ENCODE measurements at regions not wholly inside any gene's neighbourhood (a gene's known extent, or its start where the extent isn't known, plus 50 kb on each side); places are given as distances from the start of the nearest gene placed in this dataset.

DNA sequence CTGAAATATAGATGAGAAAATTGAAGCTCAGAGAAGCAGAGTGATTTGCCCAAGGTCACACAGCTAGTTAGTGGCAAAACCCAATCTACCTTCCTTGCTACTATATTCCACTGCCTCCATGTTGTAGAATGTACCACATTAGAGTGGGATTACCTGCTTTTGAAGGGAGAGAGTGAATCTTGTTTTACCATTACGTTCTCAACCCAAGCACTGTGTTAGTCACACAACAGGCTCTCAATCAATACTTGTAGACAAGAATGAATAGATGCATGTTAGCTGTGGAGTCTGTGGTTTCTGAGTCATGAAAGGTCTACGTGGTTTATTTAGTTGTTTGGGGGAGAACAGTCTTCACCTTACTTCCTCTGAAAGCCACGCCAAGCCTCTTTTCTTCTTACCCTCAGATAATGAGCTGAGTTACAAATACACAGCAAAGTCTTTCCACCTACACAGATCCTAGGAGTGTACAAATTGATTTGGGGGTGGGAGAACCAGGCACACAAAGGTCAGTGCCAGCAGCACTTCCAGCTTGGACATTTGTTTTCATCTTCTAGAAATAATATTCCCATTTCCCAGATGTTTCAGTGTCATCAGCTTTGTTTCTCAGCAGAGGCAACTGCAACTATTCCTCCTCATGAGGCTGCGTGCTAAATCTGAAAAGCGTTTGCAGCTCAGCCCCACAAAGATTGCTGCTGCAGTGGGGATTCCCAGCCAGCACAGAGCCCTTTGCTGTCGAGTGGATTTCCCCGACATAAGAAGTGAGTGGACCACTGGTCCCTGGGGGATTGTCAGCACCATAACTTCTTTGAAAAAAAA is 71.5 kb upstream of the ADO start:
- DNase-seq (ENCODE audit: low read depth, low spot score) = peak; percentile 56
- in situ Hi-C loops (cut with HindIII; ENCODE audit: low pct_unique_long_range_greater_than_20kb, low sequenced_read_pairs) = no loop called here

DNA sequence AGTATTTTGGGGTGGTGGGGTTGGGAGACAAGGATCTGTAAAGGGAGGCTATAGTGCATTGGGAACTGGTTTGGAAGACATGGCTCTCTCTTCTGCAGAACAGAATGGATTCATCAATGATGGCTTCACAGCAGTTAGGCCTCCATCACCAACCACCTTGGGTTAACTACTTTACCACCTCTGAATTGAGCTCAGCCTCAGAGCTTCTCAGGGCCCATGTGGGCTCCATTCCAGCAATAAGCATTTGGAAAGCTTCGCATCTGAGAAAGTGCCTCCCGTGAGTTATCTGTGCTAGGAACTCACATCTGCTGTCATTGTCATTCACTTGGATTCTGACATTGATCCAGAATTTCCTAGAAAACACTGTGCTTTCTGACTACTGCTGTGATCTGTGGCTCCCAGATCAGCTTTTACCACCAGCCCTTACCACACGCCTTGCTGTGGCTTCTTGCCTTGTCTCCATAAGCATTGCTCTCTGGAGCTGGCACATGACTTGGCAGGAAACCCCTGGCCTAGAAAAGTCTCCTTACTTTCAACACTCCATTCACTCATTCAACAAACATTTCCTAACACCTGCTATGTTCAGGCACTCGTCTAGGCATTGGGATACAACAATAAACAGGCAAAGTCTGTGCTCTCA is 70.7 kb upstream of the ADO start:
- in situ Hi-C loops (cut with HindIII; ENCODE audit: low pct_unique_long_range_greater_than_20kb, low sequenced_read_pairs) = no loop called here
- DNase-seq (ENCODE audit: low read depth, low spot score) = no peak

DNA sequence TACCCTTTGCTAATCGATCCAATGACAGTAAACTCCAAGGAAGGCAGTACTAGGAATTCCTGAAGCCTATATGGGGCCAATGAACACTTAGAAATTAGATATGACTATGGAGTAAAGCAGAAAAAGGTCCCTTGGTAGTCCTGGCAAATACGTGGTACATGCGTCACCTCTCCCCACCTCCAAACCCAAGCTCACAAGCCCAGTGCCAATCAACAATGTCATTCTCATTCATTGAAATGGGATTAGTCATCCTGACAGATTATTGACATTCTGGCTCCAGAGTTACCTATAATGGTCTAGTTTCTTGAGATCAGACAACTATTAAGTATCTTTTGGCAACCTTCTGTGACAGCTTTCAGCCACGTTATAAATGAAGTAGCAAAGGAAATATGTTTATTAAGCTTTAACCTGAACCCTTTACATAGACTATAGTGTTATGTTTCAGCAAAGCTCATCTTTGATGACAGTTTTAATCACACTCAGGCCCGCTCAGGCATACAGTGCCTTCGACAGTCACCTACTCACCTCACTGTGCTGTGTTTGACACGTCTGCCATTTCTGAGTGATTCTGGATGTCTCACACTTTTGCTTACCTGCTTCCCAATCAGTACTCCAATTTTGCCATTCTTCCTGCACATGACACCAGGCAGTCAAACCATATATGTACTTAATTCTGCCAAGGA is 69.6 kb upstream of the ADO start:
- no peak for DNase-seq (ENCODE audit: low read depth, low spot score)
- in situ Hi-C loops (cut with HindIII; ENCODE audit: low pct_unique_long_range_greater_than_20kb, low sequenced_read_pairs) = no loop called here

DNA sequence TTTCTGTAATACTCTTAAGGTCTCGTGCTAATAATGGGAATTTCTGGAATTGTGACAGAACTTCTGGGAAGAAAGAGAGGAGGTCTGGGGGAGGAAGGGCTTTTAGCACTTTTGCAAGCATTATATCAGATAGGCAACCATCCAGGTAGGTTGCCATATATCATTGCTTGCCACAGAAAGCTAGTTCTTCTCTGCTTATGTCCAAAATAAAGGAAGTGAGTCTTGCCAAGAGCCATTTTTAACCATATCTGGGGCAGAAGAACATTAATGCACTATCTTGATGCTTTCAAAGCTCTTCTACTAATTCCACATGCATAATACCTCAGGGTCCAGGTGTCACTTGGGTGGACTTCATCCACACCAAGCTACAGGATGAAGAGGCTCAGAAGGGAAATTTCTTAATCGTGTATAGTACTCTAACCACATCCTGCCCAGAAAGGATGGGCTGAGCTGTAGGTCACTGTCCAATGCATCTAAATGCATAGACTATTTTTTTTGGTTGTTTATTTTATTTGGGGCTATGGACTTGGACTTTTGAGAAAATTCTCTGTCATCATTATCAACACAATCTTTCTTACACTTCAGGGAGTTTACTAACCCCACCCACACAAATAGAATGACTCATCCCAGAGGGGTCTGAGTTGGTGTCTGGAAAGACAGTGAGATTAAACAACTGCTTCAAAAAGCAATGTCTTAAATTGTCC is 68.9 kb upstream of the ADO start:
- no peak for DNase-seq (ENCODE audit: low read depth, low spot score)
- in situ Hi-C loops (cut with HindIII; ENCODE audit: low pct_unique_long_range_greater_than_20kb, low sequenced_read_pairs) = no loop called here

DNA sequence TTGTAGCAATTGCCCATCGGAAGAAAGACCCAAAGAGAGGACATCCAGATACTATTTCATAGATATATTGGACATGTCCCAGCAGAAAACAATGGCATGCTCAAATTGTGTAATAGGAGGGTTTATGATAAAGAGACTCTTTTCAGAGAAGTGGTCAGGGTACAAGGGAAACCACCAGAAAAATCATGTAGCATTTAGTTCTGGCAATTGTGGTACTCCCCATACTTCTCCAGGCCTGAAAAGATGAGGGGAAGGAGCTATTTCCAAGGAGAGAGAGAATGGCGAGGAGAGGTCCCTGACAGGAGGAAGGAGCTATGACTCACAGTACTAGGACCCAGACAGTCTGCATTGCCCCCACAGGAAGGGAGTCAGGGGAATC is 68.4 kb upstream of the ADO start:
- no peak for DNase-seq (ENCODE audit: low read depth, low spot score)
- in situ Hi-C loops (cut with HindIII; ENCODE audit: low pct_unique_long_range_greater_than_20kb, low sequenced_read_pairs) = no loop called here

DNA sequence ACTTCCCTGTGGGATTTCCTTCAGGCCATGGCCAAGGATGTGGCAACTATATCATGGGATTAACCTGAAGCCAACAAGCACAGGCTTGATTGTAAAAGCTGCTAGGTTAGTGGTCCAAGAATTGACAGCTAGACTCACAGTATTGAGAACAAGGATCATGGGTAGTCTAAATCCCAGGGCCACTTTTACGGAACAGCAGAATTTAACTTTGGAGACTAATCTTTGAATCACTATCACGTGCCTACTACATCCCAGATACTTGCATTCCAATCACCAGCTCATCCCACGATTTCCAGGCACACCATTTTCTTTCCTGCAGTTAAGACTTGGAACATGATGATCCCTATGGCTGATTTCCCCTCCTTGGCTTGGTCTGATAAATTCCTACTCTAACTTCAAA is 65.6 kb upstream of the ADO start:
- in situ Hi-C loops (cut with HindIII; ENCODE audit: low pct_unique_long_range_greater_than_20kb, low sequenced_read_pairs) = no loop called here
- DNase-seq (ENCODE audit: low read depth, low spot score) = no peak

DNA sequence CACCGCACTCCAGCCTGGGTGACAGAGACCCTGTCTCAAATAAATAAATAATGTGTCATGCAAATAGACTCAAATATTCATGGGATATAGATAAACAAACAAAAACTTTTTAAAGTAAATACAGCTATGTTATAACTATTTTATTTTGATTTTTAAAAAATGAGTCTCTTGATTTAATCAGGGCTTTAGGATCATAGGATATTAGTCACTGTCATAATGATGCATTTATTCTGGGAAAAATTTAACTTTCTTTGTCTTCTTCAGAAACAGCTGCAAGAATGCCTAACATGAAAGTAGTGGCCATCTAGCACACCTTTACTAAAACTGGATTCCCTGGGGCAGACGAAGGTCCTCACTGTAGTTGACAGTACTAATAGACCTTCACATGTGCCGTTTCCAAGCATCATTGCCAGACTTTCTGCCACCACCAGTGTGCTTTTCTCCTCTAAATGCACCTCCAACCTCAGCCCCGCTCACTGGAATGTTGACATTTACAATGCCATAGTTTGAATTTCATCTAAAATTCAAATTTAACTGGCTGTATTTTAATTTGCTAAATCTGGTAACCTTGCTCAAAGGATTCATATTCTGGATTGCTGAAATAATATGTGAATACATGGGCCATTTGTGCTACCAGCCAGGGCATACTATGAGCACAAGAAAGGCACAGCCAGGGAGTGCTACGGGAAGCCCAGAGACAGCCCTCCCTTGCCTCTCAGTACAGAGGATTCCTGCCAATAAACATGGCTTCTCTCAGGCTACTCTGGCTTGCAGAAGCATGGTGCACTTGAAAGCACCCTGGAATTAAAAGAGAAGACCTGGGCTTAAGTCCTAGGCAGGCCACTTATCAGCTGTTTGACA is 63.4 kb upstream of the ADO start:
- in situ Hi-C loops (cut with HindIII; ENCODE audit: low pct_unique_long_range_greater_than_20kb, low sequenced_read_pairs) = no loop called here

DNA sequence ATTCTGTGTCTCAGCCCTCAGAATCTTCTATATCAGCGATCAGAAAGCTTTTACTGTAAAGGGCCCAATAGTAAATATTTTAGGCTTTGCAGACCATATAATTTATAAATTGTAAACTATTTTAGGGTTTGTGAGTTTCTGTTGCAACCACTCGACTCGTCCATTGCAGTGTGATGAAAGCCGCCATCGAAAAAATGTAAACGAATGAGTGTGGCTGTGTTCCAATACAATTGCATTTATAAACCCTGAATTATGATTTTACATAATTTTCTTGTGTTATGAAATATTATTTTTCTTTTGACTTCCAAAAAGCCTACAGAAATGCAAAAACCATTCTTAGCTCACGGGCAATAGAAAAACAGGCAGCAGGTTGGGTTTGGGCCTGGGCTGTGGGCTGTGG is 62.5 kb upstream of the ADO start:
- in situ Hi-C loops (cut with HindIII; ENCODE audit: low pct_unique_long_range_greater_than_20kb, low sequenced_read_pairs) = no loop called here
- DNase-seq (ENCODE audit: low read depth, low spot score) = no peak

More for the DNA sequence above, 63.4 kb upstream of the ADO start:
- no peak for DNase-seq (ENCODE audit: low read depth, low spot score)

DNA sequence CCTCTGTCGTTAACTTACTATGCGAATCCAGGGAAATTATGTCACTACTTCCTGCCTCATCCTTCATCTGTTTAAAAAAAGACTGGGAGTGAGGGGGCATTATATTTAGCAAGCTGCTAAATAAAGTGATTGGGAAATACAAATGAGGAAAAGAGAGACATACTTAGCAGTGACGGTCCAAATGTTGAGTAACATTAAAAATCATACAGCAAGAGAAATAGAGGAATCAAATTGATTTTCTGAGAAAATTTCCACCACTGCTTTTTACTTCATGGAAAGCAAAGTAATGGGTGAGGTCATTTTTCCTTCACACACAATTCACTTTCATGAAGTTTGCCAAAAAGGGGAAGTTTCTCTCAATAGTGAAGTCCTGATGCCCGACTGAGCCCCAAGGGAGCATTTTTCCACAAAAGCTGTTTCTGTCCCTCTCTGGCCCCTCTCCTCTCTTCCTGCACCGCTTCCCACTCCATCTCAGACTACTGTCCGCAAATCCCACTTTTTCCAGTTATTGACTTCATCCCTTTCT is 61.9 kb upstream of the ADO start:
- no peak for DNase-seq (ENCODE audit: low read depth, low spot score)
- in situ Hi-C loops (cut with HindIII; ENCODE audit: low pct_unique_long_range_greater_than_20kb, low sequenced_read_pairs) = no loop called here

DNA sequence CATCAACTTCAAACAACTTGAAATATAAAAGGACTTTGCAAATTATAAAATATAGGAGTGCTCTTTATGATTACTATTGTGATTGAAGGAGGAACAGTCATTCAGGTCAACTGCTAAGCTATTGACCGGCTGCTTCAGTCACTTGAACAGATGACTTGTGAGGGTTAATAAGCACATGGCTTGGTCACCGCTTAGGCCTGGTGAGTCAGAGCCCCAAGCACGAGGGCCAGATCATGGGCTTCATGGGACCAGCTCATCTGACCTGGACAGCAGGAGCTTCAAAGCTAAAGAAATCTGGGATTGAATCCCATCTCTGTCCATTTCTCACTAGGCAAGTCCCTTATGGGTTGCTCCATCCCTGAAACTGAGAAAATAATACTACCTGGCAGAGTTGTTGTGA is 60.4 kb upstream of the ADO start:
- DNase-seq (ENCODE audit: low read depth, low spot score) = peak; percentile 54
- in situ Hi-C loops (cut with HindIII; ENCODE audit: low pct_unique_long_range_greater_than_20kb, low sequenced_read_pairs) = no loop called here

DNA sequence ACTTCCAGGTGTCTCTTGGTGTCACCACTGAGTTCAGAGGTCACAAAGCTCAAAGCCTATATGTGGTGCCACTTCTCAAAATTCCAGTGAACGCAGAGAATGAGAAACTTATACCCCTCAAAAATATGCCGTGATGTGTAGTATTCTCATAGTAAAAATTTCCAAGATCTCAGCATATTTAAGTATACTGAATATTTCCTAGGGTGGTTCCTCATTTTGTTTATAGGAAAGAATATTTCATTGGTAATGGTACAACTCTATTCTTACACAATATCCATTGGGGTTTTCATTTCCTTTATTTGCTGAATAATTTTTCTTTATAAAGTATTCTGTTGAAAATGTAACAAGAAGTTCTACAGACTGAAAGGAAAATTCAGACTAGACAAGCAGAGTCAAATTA is 58.9 kb upstream of the ADO start:
- no peak for DNase-seq (ENCODE audit: low read depth, low spot score)
- in situ Hi-C loops (cut with HindIII; ENCODE audit: low pct_unique_long_range_greater_than_20kb, low sequenced_read_pairs) = no loop called here

DNA sequence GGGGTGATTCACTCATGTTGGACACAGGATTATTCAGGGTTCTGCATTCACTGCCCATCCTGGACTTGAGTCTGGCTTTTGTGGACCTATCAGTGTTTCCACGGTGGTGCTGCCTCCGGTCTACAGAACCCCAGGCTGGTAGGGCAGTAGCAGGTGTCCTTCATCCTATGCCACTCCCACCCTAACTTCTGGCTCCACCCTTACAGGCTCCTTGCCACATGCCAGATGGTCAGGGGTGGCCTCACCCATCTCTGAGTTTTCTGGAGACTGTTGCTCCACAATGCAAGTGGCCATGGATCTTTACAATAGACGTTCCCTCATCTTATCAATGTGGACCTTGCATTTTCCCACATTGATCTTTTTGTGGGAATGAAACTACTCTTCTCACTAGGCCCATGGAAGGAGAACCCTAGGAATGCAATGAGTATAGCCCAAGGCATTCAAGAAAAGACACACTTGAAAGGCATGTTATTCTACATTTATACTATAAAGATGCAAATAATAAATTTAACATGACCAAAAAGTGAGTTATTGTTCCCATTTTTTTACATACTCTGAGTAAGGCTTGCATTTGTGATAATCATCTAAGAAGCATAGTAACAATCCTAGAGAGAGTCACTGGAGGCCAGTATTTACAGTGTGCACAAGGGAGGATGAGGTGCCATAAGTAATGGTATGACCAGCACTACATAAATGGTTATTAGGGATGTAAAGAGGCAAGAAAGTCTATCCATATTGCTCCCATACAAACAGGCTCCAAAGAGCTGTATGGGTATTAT is 57.4 kb upstream of the ADO start:
- DNase-seq (ENCODE audit: low read depth, low spot score) = no peak
- in situ Hi-C loops (cut with HindIII; ENCODE audit: low pct_unique_long_range_greater_than_20kb, low sequenced_read_pairs) = no loop called here

DNA sequence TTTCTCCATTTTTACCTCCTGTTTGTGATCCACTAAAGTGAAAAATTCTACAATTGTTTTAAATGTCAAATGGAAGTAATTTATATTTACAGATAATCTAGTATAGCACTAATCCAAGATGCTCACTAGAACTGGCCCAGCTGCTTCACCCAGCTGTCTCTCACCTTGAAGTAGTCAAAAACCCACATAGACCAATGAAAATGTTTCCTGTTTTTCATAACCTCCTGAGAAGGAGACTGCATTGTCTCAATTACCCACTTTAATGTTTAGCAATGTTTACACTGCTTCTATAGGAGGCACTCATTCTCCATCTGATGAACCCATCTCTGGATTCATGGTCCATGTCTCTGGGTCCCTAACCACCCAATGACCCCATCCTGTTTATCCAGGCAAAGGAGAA is 56.1 kb upstream of the ADO start:
- DNase-seq (ENCODE audit: low read depth, low spot score) = no peak
- in situ Hi-C loops (cut with HindIII; ENCODE audit: low pct_unique_long_range_greater_than_20kb, low sequenced_read_pairs) = no loop called here

DNA sequence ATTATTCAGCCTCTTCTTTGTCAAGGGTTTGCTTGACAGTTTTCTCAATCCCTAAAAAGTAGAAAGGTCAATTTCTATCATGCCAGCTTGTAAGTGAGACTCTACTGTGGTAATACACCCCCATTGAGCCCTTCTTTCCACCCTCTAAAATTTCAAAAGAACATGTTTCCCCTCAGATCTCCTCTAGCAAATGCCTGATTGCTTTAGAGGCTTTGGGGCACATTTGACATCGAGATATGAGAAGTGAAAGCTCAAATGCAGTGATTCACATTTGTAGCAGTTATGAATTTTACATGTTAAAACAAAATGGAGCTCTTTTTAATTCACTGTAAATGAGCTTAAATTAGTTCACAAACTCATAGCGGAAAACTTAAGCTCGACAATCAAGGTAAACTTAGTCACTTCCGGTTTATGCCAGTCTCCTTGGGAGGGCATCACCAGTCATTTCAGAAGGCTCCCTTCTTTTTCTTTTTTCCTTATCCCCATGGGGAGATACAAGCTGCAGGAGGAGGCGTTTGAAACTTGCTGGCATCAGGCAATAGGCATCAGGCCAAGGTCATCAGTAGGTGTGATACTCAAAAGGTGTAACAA is 55.3 kb upstream of the ADO start:
- no peak for DNase-seq (ENCODE audit: low read depth, low spot score)
- in situ Hi-C loops (cut with HindIII; ENCODE audit: low pct_unique_long_range_greater_than_20kb, low sequenced_read_pairs) = no loop called here

All from SK-MEL-5 (cell line).